Activated naive CD8-positive, alpha-beta T cell treated with anti-CD3 and anti-CD28 coated beads, Interleukin-2, amount 10 ng/mL, durations not matched to agents 7 days and 5 days (primary cell): ENCODE measurements at regions not wholly inside any gene's neighbourhood (a gene's known extent, or its start where the extent isn't known, plus 50 kb on each side); places are given as distances from the start of the nearest gene placed in this dataset.

ENCODE experiments used
- ATAC-seq: fragments of 150-1000 bp; cut with Tn5 transposase; one replicate; pipeline ENCODE4 v1.10.0; 2021; ENCODE audit warnings: low read depth, moderate library complexity
- POLR2A ChIA-PET: fragments of 350-600 bp; sonication (Branson Sonifier 250); formaldehyde crosslinking; loops from one replicate; lab custom pipeline; 2021; ENCODE audit warnings: antibody characterized with exemption; lab: Charles Lee
- DNase-seq: peaks from one replicate; pipeline ENCODE4 v3.0.0; 2021
- H3K27ac Mint-ChIP-seq: one replicate; pipeline ENCODE4 v1.8.0; 2022; ENCODE audit warnings: mild to moderate bottlenecking, mixed read lengths
- H3K27me3 Mint-ChIP-seq: one replicate; pipeline ENCODE4 v1.8.0; 2022; ENCODE audit warnings: mild to moderate bottlenecking, moderate library complexity, mixed read lengths
- H3K36me3 Mint-ChIP-seq: one replicate; pipeline ENCODE4 v1.8.0; 2021; ENCODE audit warnings: mild to moderate bottlenecking, mixed read lengths
- H3K4me1 Mint-ChIP-seq: one replicate; pipeline ENCODE4 v1.8.0; 2021; ENCODE audit warnings: mixed read lengths
- H3K4me3 Mint-ChIP-seq: one replicate; pipeline ENCODE4 v1.8.0; 2022; ENCODE audit warnings: mild to moderate bottlenecking, moderate library complexity, mixed read lengths
- H3K9me3 Mint-ChIP-seq: one replicate; pipeline ENCODE4 v1.8.0; 2021; ENCODE audit warnings: mixed read lengths

GRCh38 chr1:168958562-168959289 is 147.8 kb upstream of the ATP1B1 start:
- Mint-ChIP-seq H3K27me3 (peaks cover 11% of the 10 kb centered on the region), H3K27ac (no peak overlapping the region), H3K4me3 (no peak overlapping the region), H3K4me1 (no peaks in the 10 kb centered on the region), H3K9me3 (peaks cover 6% of the 10 kb centered on the region), H3K36me3 (no peaks in the 10 kb centered on the region)
- ATAC-seq, result no peak
- POLR2A ChIA-PET, result no interaction called here
- DNase-seq, result no peak

- no peak for ATAC-seq
- Mint-ChIP-seq H3K4me1 (no peaks in the 10 kb centered on the region), H3K27ac (no peak overlapping the region), H3K36me3 (peaks cover 2% of the 10 kb centered on the region), H3K9me3 (peaks cover 6% of the 10 kb centered on the region), H3K27me3 (peaks cover 11% of the 10 kb centered on the region), H3K4me3 (no peak overlapping the region)
- no peak for DNase-seq
- POLR2A ChIA-PET, result no interaction called here
These were observed 147.1 kb upstream of the ATP1B1 start for GRCh38 chr1:168959382-168959781.

GRCh38 chr1:168960114-168960513 is 146.4 kb upstream of the ATP1B1 start:
- peaks cover 2% of the 10 kb centered on the region for H3K36me3 Mint-ChIP-seq
- no peak overlapping the region for H3K4me3 Mint-ChIP-seq
- H3K4me1 Mint-ChIP-seq, result no peaks in the 10 kb centered on the region
- ATAC-seq, result no peak
- POLR2A ChIA-PET, result no interaction called here
- no peak overlapping the region for H3K27ac Mint-ChIP-seq
- peaks cover 7% of the 10 kb centered on the region for H3K9me3 Mint-ChIP-seq
- DNase-seq, result no peak
- peaks cover 11% of the 10 kb centered on the region for H3K27me3 Mint-ChIP-seq

GRCh38 chr1:168960595-168960994 is 145.9 kb upstream of the ATP1B1 start:
- ATAC-seq, result no peak
- no peak for DNase-seq
- H3K27ac Mint-ChIP-seq, result no peak overlapping the region
- peaks cover 11% of the 10 kb centered on the region for H3K27me3 Mint-ChIP-seq
- POLR2A ChIA-PET, result no interaction called here
- no peaks in the 10 kb centered on the region for H3K4me1 Mint-ChIP-seq
- H3K4me3 Mint-ChIP-seq, result no peak overlapping the region
- peaks cover 2% of the 10 kb centered on the region for H3K36me3 Mint-ChIP-seq
- peaks cover 8% of the 10 kb centered on the region for H3K9me3 Mint-ChIP-seq

- peaks cover 2% of the 10 kb centered on the region for H3K36me3 Mint-ChIP-seq
- no peaks in the 10 kb centered on the region for H3K27me3 Mint-ChIP-seq
- POLR2A ChIA-PET, result no interaction called here
- H3K4me1 Mint-ChIP-seq, result no peaks in the 10 kb centered on the region
- no peak for ATAC-seq
- peaks cover 8% of the 10 kb centered on the region for H3K9me3 Mint-ChIP-seq
- no peak overlapping the region for H3K4me3 Mint-ChIP-seq
- H3K27ac Mint-ChIP-seq, result no peak overlapping the region
- no peak for DNase-seq
These were observed 142.9 kb upstream of the ATP1B1 start for GRCh38 chr1:168963601-168964000.

GRCh38 chr1:168964478-168964877 is 142.0 kb upstream of the ATP1B1 start:
- ATAC-seq (no peak), DNase-seq (no peak)
- Mint-ChIP-seq H3K27ac (no peak overlapping the region), H3K9me3 (peaks cover 8% of the 10 kb centered on the region), H3K27me3 (no peaks in the 10 kb centered on the region), H3K4me3 (no peak overlapping the region), H3K4me1 (no peaks in the 10 kb centered on the region), H3K36me3 (peaks cover 2% of the 10 kb centered on the region)
- POLR2A ChIA-PET, result no interaction called here

GRCh38 chr1:168966217-168966616 is 140.3 kb upstream of the ATP1B1 start:
- ATAC-seq (no peak), DNase-seq (no peak)
- H3K4me3 Mint-ChIP-seq, result no peak overlapping the region
- peaks cover 5% of the 10 kb centered on the region for H3K9me3 Mint-ChIP-seq
- H3K36me3 Mint-ChIP-seq, result peaks cover 2% of the 10 kb centered on the region
- POLR2A ChIA-PET, result no interaction called here
- no peaks in the 10 kb centered on the region for H3K27me3 Mint-ChIP-seq
- no peaks in the 10 kb centered on the region for H3K4me1 Mint-ChIP-seq
- no peak overlapping the region for H3K27ac Mint-ChIP-seq

GRCh38 chr1:168966636-168967035 is 139.9 kb upstream of the ATP1B1 start:
- peaks cover 2% of the 10 kb centered on the region for H3K36me3 Mint-ChIP-seq
- H3K9me3 Mint-ChIP-seq, result peaks cover 3% of the 10 kb centered on the region
- H3K4me3 Mint-ChIP-seq, result no peak overlapping the region
- no peak for ATAC-seq
- H3K27me3 Mint-ChIP-seq, result no peaks in the 10 kb centered on the region
- no peak overlapping the region for H3K27ac Mint-ChIP-seq
- H3K4me1 Mint-ChIP-seq, result no peaks in the 10 kb centered on the region
- POLR2A ChIA-PET, result no interaction called here
- DNase-seq, result no peak

GRCh38 chr1:168970926-168971659 is 135.4 kb upstream of the ATP1B1 start:
- DNase-seq (no peak), ATAC-seq (no peak)
- Mint-ChIP-seq H3K4me1 (peaks cover 2% of the 10 kb centered on the region), H3K36me3 (no peaks in the 10 kb centered on the region), H3K9me3 (no peaks in the 10 kb centered on the region), H3K27ac (no peak overlapping the region), H3K4me3 (no peak overlapping the region), H3K27me3 (no peaks in the 10 kb centered on the region)
- POLR2A ChIA-PET, result no interaction called here

- Mint-ChIP-seq H3K27ac (no peak overlapping the region), H3K4me1 (peaks cover 2% of the 10 kb centered on the region), H3K4me3 (no peak overlapping the region), H3K36me3 (no peaks in the 10 kb centered on the region), H3K9me3 (no peaks in the 10 kb centered on the region), H3K27me3 (no peaks in the 10 kb centered on the region)
- DNase-seq (no peak), ATAC-seq (no peak)
- POLR2A ChIA-PET, result no interaction called here
These were observed 134.3 kb upstream of the ATP1B1 start for GRCh38 chr1:168972225-168972624.

- no peak for DNase-seq
- no peak overlapping the region for H3K4me3 Mint-ChIP-seq
- H3K36me3 Mint-ChIP-seq, result no peaks in the 10 kb centered on the region
- no peak overlapping the region for H3K27ac Mint-ChIP-seq
- POLR2A ChIA-PET, result no interaction called here
- H3K4me1 Mint-ChIP-seq, result peaks cover 2% of the 10 kb centered on the region
- H3K27me3 Mint-ChIP-seq, result no peaks in the 10 kb centered on the region
- no peak for ATAC-seq
- H3K9me3 Mint-ChIP-seq, result no peaks in the 10 kb centered on the region
These were observed 133.6 kb upstream of the ATP1B1 start for GRCh38 chr1:168972887-168973286.

GRCh38 chr1:168974117-168974516 is 132.4 kb upstream of the ATP1B1 start:
- Mint-ChIP-seq H3K4me1 (peaks cover 2% of the 10 kb centered on the region), H3K4me3 (no peak overlapping the region), H3K9me3 (peaks cover 3% of the 10 kb centered on the region), H3K27ac (no peak overlapping the region), H3K36me3 (no peaks in the 10 kb centered on the region), H3K27me3 (no peaks in the 10 kb centered on the region)
- DNase-seq (no peak), ATAC-seq (no peak)
- POLR2A ChIA-PET, result no interaction called here

- peaks cover 5% of the 10 kb centered on the region for H3K9me3 Mint-ChIP-seq
- H3K27ac Mint-ChIP-seq, result no peak overlapping the region
- no peaks in the 10 kb centered on the region for H3K36me3 Mint-ChIP-seq
- DNase-seq (no peak), ATAC-seq (no peak)
- H3K4me1 Mint-ChIP-seq, result peaks cover 2% of the 10 kb centered on the region
- POLR2A ChIA-PET, result no interaction called here
- no peaks in the 10 kb centered on the region for H3K27me3 Mint-ChIP-seq
- H3K4me3 Mint-ChIP-seq, result no peak overlapping the region
These were observed 131.9 kb upstream of the ATP1B1 start for GRCh38 chr1:168974611-168975010.

- Mint-ChIP-seq H3K4me1 (peaks cover 2% of the 10 kb centered on the region), H3K27ac (no peak overlapping the region), H3K27me3 (no peaks in the 10 kb centered on the region), H3K36me3 (no peaks in the 10 kb centered on the region), H3K9me3 (peaks cover 5% of the 10 kb centered on the region), H3K4me3 (no peak overlapping the region)
- no peak for ATAC-seq
- POLR2A ChIA-PET, result no interaction called here
- no peak for DNase-seq
These were observed 130.2 kb upstream of the ATP1B1 start for GRCh38 chr1:168976267-168976666.
